Activated CD8-positive, alpha-beta memory T cell treated with anti-CD3 and anti-CD28 coated beads for 4 hours (primary cell): ENCODE measurements at regions not wholly inside any gene's neighbourhood (a gene's known extent, or its start where the extent isn't known, plus 50 kb on each side); places are given as distances from the start of the nearest gene placed in this dataset.
"Not testable (repeated sequence)": the region's sequence is repeated elsewhere in the genome, so short reads cannot be mapped to it uniquely, and the experiment has no call there.

Source experiments
- DNase-seq, 2 donors: peaks; one replicate each; pipeline ENCODE4 v3.0.0-alpha.2; 2020; ENCODE audit warnings: low read depth in 2 of 2

- DNase-seq = no peak
Measured at GRCh38 chr14:89697281-89698060, 257.1 kb downstream of the EFCAB11 start.

GRCh38 chr14:89695846-89696245, 258.7 kb downstream of the EFCAB11 start:
- DNase-seq = no peak

- DNase-seq = no peak
Measured at GRCh38 chr14:89690139-89690538, 264.4 kb downstream of the EFCAB11 start.

- not testable (repeated sequence) for DNase-seq
Measured at GRCh38 chr14:89689711-89690110, 264.8 kb downstream of the EFCAB11 start.

GRCh38 chr14:89688507-89689211, 265.9 kb downstream of the EFCAB11 start:
- DNase-seq = no peak

- not testable (repeated sequence) for DNase-seq
Measured at GRCh38 chr14:89687129-89687528, 267.4 kb downstream of the EFCAB11 start.

- no peak for DNase-seq
Measured at GRCh38 chr14:89684139-89684538, 267.1 kb upstream of the FOXN3 start.

- peak; percentile 33 to 41 for DNase-seq
Measured at GRCh38 chr14:89681086-89682018, 264.3 kb upstream of the FOXN3 start.

GRCh38 chr14:89680156-89680555, 263.1 kb upstream of the FOXN3 start:
- DNase-seq = no peak

GRCh38 chr14:89678768-89679167, 261.7 kb upstream of the FOXN3 start:
- DNase-seq = no peak

GRCh38 chr14:89675590-89675989, 258.6 kb upstream of the FOXN3 start:
- DNase-seq = no peak

- no peak for DNase-seq
Measured at GRCh38 chr14:89674936-89675335, 257.9 kb upstream of the FOXN3 start.

GRCh38 chr14:89674240-89674639, 257.2 kb upstream of the FOXN3 start:
- DNase-seq = no peak

- DNase-seq = no peak
Measured at GRCh38 chr14:89673512-89674225, 256.6 kb upstream of the FOXN3 start.

GRCh38 chr14:89672636-89673511, 255.8 kb upstream of the FOXN3 start:
- DNase-seq = no peak

GRCh38 chr14:89669193-89669592, 252.2 kb upstream of the FOXN3 start:
- no peak for DNase-seq

GRCh38 chr14:89667983-89668382, 250.9 kb upstream of the FOXN3 start:
- no peak for DNase-seq

- DNase-seq = not testable (repeated sequence)
Measured at GRCh38 chr14:89665300-89666081, 248.5 kb upstream of the FOXN3 start.

GRCh38 chr14:89661392-89661791, 244.4 kb upstream of the FOXN3 start:
- no peak for DNase-seq
